A549 (cell line): ENCODE measurements at regions not wholly inside any gene's neighbourhood (a gene's known extent, or its start where the extent isn't known, plus 50 kb on each side); places are given as distances from the start of the nearest gene placed in this dataset.

Experiments used
- ATAC-seq, 2 experiments: fragments of 200-7000 bp in 1 of 2; fragments of >200 bp in 1 of 2; cut with Nextera tagmentation in 1 of 2; cut with Tn5 transposase in 1 of 2; 3 replicates each; pipeline versions ENCODE4 v1.8.0 to v1.9.1; 2018 to 2020; ENCODE audit warnings: mild to moderate bottlenecking in 1 of 2, moderate library complexity in 1 of 2
- CTCF ChIA-PET: fragments of 300-600 bp; sonication (Branson Sonifier 250); formaldehyde crosslinking; extraction: SDS; loops from one replicate; lab custom pipeline; 2021; ENCODE audit warnings: antibody characterized with exemption, inconsistent platforms; lab: Yijun Ruan, JAX
- POLR2A ChIA-PET: fragments of 350-600 bp; formaldehyde crosslinking; extraction: SDS; loops from one replicate; lab custom pipeline; 2021; ENCODE audit warnings: antibody characterized with exemption, inconsistent platforms; lab: Yijun Ruan, JAX
- DNase-seq, 2 experiments: peaks; one replicate each; pipeline versions ENCODE4 v3.0.0 to v3.0.0-alpha.2; 2011 to 2016; ENCODE audit warnings: low read depth in 1 of 2, low spot score in 1 of 2
- FAIRE-seq: peaks from 2 replicates; lab custom pipeline; 2011; peaks lifted over from hg19 to GRCh38; lab: Jason Lieb, UNC
- H3K27ac ChIP-seq, 2 experiments: fragments of >200 bp; sonication (Bioruptor Twin); formaldehyde crosslinking; 3 replicates each; pipeline ENCODE4 v1.5.1; 2016 to 2017
- H3K4me1 ChIP-seq: fragments of >200 bp; sonication (Bioruptor Twin); formaldehyde crosslinking; 3 replicates; pipeline ENCODE4 v1.6.1; 2016
- H3K4me2 ChIP-seq: fragments of >200 bp; sonication (Bioruptor Twin); formaldehyde crosslinking; 3 replicates; pipeline ENCODE4 v1.6.1; 2016
- H3K4me3 ChIP-seq: fragments of >200 bp; sonication (Bioruptor Twin); formaldehyde crosslinking; 3 replicates; pipeline ENCODE4 v1.5.1; 2016
- H3K9me3 ChIP-seq: fragments of >200 bp; sonication (Bioruptor Twin); formaldehyde crosslinking; 3 replicates; pipeline ENCODE4 v1.6.1; 2016
- CHD4 ChIP-seq: fragments of 200-600 bp; sonication (generic); IDR thresholded peaks from 2 replicates; pipeline ENCODE4 v1.6.1; 2016; ENCODE audit warnings: antibody characterized with exemption, mild to moderate bottlenecking, borderline replicate concordance
- ELK1 ChIP-seq: fragments of 150-350 bp; IDR thresholded peaks from 2 replicates; pipeline ENCODE4 v1.6.1; 2014; ENCODE audit warnings: low read depth, mild to moderate bottlenecking, low read length
- EP300 ChIP-seq, 2 experiments: fragments of >200 bp; sonication (Bioruptor Twin); formaldehyde crosslinking; IDR thresholded peaks; 2 replicates in 1 of 2; 3 replicates in 1 of 2; pipeline ENCODE4 v1.6.1; 2016 to 2017
- ESRRA ChIP-seq: fragments of 150-350 bp; IDR thresholded peaks from 2 replicates; pipeline ENCODE4 v1.6.1; 2014; ENCODE audit warnings: mild to moderate bottlenecking, low read length, borderline replicate concordance
- FOSB ChIP-seq: fragments of 250-450 bp; sonication (Bioruptor Pico); IDR thresholded peaks from 2 replicates; pipeline ENCODE4 v1.5.0; 2020; ENCODE audit warnings: mild to moderate bottlenecking, moderate library complexity
- FOSL2 ChIP-seq, 2 experiments: fragments of 450-650 bp in 1 of 2; fragments of >200 bp in 1 of 2; sonication (Bioruptor Twin) in 1 of 2; formaldehyde crosslinking; IDR thresholded peaks; 2 replicates each; pipeline versions ENCODE4 v1.5.0 to v1.6.1; 2016 to 2020; ENCODE audit warnings: mild to moderate bottlenecking in 1 of 2, moderate library complexity in 1 of 2
- HEYL ChIP-seq: fragments of 250-450 bp; sonication (Bioruptor Pico); IDR thresholded peaks from 2 replicates; pipeline ENCODE4 v1.8.0; 2021; ENCODE audit warnings: mild to moderate bottlenecking, moderate library complexity
- HOXB5 ChIP-seq: fragments of 250-450 bp; sonication (Bioruptor Pico); IDR thresholded peaks from 2 replicates; pipeline ENCODE4 v1.5.0; 2020; ENCODE audit warnings: mild to moderate bottlenecking, moderate library complexity
- JUN ChIP-seq, 2 experiments: fragments of >200 bp; sonication (Bioruptor Twin); formaldehyde crosslinking; IDR thresholded peaks; 2 replicates in 1 of 2; 3 replicates in 1 of 2; pipeline ENCODE4 v1.6.1; 2016 to 2017
- JUNB ChIP-seq: fragments of >200 bp; sonication (Bioruptor Twin); formaldehyde crosslinking; IDR thresholded peaks from 2 replicates; pipeline ENCODE4 v1.6.1; 2016
- KDM1A ChIP-seq: fragments of 200-600 bp; sonication (generic); IDR thresholded peaks from 2 replicates; pipeline ENCODE4 v1.6.1; 2016; ENCODE audit warnings: low read depth, mild to moderate bottlenecking
- KDM5A ChIP-seq: fragments of 200-600 bp; sonication (generic); IDR thresholded peaks from 2 replicates; pipeline ENCODE4 v1.6.1; 2016; ENCODE audit warnings: antibody characterized with exemption, mild to moderate bottlenecking
- MAFK ChIP-seq: fragments of 450-650 bp; IDR thresholded peaks from 2 replicates; pipeline ENCODE4 v1.6.1; 2014; ENCODE audit not compliant: partially characterized antibody
- MAZ ChIP-seq: fragments of 150-350 bp; IDR thresholded peaks from 2 replicates; pipeline ENCODE4 v1.6.1; 2014; ENCODE audit warnings: antibody characterized with exemption, low read depth, low read length, borderline replicate concordance
- NFE2L2 ChIP-seq: fragments of 150-350 bp; conservative IDR thresholded peaks from 2 replicates; pipeline ENCODE4 v1.6.1; 2014; ENCODE audit warnings: low read length
- NPAS2 ChIP-seq: fragments of 250-450 bp; sonication (Bioruptor Pico); IDR thresholded peaks from 2 replicates; pipeline ENCODE4 v1.8.0; 2022; ENCODE audit warnings: mild to moderate bottlenecking, moderate library complexity, borderline replicate concordance
- PBX3 ChIP-seq: IDR thresholded peaks from 2 replicates; pipeline ENCODE4 v1.6.1; 2012
- RARB ChIP-seq: fragments of 250-450 bp; sonication (Bioruptor Pico); IDR thresholded peaks from 2 replicates; pipeline ENCODE4 v1.8.0; 2021; ENCODE audit warnings: mild to moderate bottlenecking, moderate library complexity
- RFX5 ChIP-seq: fragments of 450-650 bp; IDR thresholded peaks from 2 replicates; pipeline ENCODE4 v1.7.1; 2014; ENCODE audit warnings: antibody characterized with exemption, mild to moderate bottlenecking, moderate library complexity
- RNF2 ChIP-seq: fragments of 200-600 bp; sonication (generic); IDR thresholded peaks from 2 replicates; pipeline ENCODE4 v1.6.1; 2016; ENCODE audit warnings: low read depth, mild to moderate bottlenecking, antibody characterized with exemption, moderate library complexity, borderline replicate concordance
- SREBF2 ChIP-seq: fragments of 450-650 bp; IDR thresholded peaks from 2 replicates; pipeline ENCODE4 v1.6.1; 2014; ENCODE audit warnings: mild to moderate bottlenecking, moderate library complexity
- TFCP2L1 ChIP-seq: fragments of 250-450 bp; sonication (Bioruptor Pico); IDR thresholded peaks from 2 replicates; pipeline ENCODE4 v1.5.0; 2021; ENCODE audit warnings: mild to moderate bottlenecking
- TP53 ChIP-seq: fragments of 250-450 bp; sonication (Bioruptor Pico); IDR thresholded peaks from 2 replicates; pipeline ENCODE4 v1.5.0; 2021; ENCODE audit warnings: mild to moderate bottlenecking, moderate library complexity
- ZFP36 ChIP-seq: fragments of 450-650 bp; IDR thresholded peaks from 2 replicates; pipeline ENCODE4 v1.6.1; 2014; ENCODE audit warnings: borderline replicate concordance; ENCODE audit not compliant: partially characterized antibody
- ZSCAN20 ChIP-seq: fragments of 250-450 bp; sonication (Bioruptor Pico); IDR thresholded peaks from 2 replicates; pipeline ENCODE4 v1.8.0; 2022; ENCODE audit warnings: mild to moderate bottlenecking, moderate library complexity
- WGBS: methylation state at CpG from one replicate; pipeline ENCODE4 v1.1.6; 2017; ENCODE audit errors: missing lambda C conversion rate; 5-methylcytosine and 5-hydroxymethylcytosine counted together
- TF ChIP-seq, protein P1 (sequence below): fragments of >200 bp; sonication (Bioruptor Twin); formaldehyde crosslinking; IDR thresholded peaks from 3 replicates; pipeline ENCODE4 v1.5.1; 2016
- TF ChIP-seq, protein P2 (sequence below): IDR thresholded peaks from 2 replicates; pipeline ENCODE4 v1.6.1; 2012

GRCh38 chr21:15283138-15283537, 218.3 kb upstream of the NRIP1 start:
- ChIA-PET CTCF (no interaction called here), POLR2A (no interaction called here)
- Histone ChIP-seq H3K4me3 (no peak overlapping the region), H3K4me1 (no peaks in the 10 kb centered on the region), H3K9me3 (0 out of 3 replicates have a peak, but pooled peaks cover 3% of the 10 kb centered on the region), H3K4me2 (no peak overlapping the region), H3K27ac (no peak overlapping the region)
- ATAC-seq (no peak), FAIRE-seq (no peak), DNase-seq (no peak)
- TF ChIP-seq KDM1A = no peak
- TF ChIP-seq TP53 (CRISPR knock-in tag) = no peak
- no peak for TF ChIP-seq TFCP2L1
- no peak for TF ChIP-seq FOSL2 (IDR thresholded peaks at IDR 0.05)
- no peak for TF ChIP-seq FOSL2 (CRISPR knock-in tag; IDR thresholded peaks at IDR 0.05)
- TF ChIP-seq NPAS2 (CRISPR knock-in tag) = no peak
- TF ChIP-seq ELK1 = no peak
- TF ChIP-seq ZFP36 = no peak
- TF ChIP-seq JUNB = no peak
- TF ChIP-seq EP300 (IDR thresholded peaks at IDR 0.05) = no peak
- no peak for TF ChIP-seq MAZ
- no peak for TF ChIP-seq ESRRA
- TF ChIP-seq, protein P1, sequence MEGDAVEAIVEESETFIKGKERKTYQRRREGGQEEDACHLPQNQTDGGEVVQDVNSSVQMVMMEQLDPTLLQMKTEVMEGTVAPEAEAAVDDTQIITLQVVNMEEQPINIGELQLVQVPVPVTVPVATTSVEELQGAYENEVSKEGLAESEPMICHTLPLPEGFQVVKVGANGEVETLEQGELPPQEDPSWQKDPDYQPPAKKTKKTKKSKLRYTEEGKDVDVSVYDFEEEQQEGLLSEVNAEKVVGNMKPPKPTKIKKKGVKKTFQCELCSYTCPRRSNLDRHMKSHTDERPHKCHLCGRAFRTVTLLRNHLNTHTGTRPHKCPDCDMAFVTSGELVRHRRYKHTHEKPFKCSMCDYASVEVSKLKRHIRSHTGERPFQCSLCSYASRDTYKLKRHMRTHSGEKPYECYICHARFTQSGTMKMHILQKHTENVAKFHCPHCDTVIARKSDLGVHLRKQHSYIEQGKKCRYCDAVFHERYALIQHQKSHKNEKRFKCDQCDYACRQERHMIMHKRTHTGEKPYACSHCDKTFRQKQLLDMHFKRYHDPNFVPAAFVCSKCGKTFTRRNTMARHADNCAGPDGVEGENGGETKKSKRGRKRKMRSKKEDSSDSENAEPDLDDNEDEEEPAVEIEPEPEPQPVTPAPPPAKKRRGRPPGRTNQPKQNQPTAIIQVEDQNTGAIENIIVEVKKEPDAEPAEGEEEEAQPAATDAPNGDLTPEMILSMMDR = no peak
- no peak for TF ChIP-seq JUN (IDR thresholded peaks at IDR 0.05)
- no peak for TF ChIP-seq SREBF2
- no peak for TF ChIP-seq FOSB (CRISPR knock-in tag)

- Histone ChIP-seq H3K4me3 (no peak overlapping the region), H3K9me3 (0 out of 3 replicates have a peak, but pooled peaks cover 3% of the 10 kb centered on the region), H3K4me2 (no peak overlapping the region), H3K4me1 (no peaks in the 10 kb centered on the region), H3K27ac (no peak overlapping the region)
- POLR2A ChIA-PET = no interaction called here
- DNase-seq (no peak), FAIRE-seq (no peak), ATAC-seq (no peak)
- CTCF ChIA-PET = no interaction called here
- TF ChIP-seq PBX3 (no peak), MAFK (no peak), MAZ (no peak), TFCP2L1 (no peak), RFX5 (no peak), ZSCAN20 (CRISPR knock-in tag) (no peak), CHD4 (no peak), HEYL (CRISPR knock-in tag) (no peak), RARB (CRISPR knock-in tag) (no peak), NFE2L2 (no peak), TP53 (CRISPR knock-in tag) (no peak), EP300 (IDR thresholded peaks at IDR 0.05) (no peak), RNF2 (no peak), HOXB5 (no peak), FOSB (CRISPR knock-in tag) (no peak), KDM5A (no peak), ELK1 (no peak)
- TF ChIP-seq, protein P1 = no peak
- TF ChIP-seq, protein P2, sequence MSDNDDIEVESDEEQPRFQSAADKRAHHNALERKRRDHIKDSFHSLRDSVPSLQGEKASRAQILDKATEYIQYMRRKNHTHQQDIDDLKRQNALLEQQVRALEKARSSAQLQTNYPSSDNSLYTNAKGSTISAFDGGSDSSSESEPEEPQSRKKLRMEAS = no peak
- WGBS = 53% methylated on average over 2 of the region's 2 CpGs
Measured at GRCh38 chr21:15283789-15284188, 219.0 kb upstream of the NRIP1 start.
